ENCODE measurements at regions not wholly inside any gene's neighbourhood (a gene's known extent, or its start where the extent isn't known, plus 50 kb on each side); places are given as distances from the start of the nearest gene placed in this dataset.
"Not testable (repeated sequence)": the region's sequence is repeated elsewhere in the genome, so short reads cannot be mapped to it uniquely, and the experiment has no call there.

GRCh38 chr3:195659136-195659533 is 61.6 kb upstream of the MUC20 start:
- TF ChIP-seq CTCF, POLR2A (IDR thresholded peaks at IDR 0.05): not testable (repeated sequence)
